ENCODE measurements at regions not wholly inside any gene's neighbourhood (a gene's known extent, or its start where the extent isn't known, plus 50 kb on each side); places are given as distances from the start of the nearest gene placed in this dataset.
A peak's percentile ranks its signal among the peaks of the same experiment; 100 is the strongest.

DNA sequence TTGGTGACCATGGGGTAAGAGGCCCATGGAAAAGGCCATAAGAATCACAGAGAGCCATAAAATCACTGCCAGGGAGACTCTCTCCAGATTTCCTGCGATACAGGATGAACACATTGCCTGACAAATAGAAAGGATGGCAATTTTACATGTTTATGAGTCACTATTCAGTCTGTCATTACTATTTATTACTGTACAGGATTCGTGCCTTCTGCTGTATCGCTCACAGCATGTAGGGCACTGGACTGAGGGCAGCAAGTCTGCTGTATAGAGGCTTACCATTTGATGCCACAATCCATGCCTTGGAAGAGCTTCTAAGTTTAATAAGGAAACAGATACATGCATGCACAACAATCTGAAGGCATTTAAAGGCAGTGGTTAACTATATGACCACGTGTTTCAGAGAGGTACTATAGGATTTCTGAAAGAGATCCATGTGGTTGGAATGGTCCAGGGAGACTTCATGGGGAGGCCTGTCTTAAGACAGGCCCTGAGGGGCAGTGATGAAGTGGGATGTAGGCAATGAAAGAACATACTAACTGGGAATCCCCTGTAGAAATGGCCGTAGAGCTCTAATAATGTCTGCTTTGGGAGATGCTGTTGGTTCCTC, 702.4 kb upstream of the RAB6C start:
- DNase-seq (ENCODE audit: low read depth in 4 of 4, low spot score in 3 of 4) = no peak

DNA sequence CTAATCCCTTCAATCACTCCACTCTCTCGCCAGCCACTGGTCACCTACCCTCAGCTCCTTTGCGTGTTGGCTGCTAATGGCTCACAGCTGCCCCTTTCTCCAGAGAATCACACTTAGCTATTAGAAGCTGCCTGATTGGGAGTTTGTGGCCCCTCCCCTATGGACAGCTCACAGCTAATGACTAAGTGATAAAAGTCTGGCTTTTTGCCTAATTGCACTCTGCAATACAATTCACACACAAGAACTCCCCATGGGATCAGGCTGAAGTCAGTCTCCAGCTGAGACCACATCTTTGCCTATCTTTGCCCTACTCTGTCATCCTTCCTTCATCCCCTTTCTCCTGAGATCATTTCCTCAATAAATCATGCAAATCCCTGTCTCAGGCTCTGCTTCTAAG, 701.9 kb upstream of the RAB6C start:
- no peak for DNase-seq (ENCODE audit: low read depth in 4 of 4, low spot score in 3 of 4)

DNA sequence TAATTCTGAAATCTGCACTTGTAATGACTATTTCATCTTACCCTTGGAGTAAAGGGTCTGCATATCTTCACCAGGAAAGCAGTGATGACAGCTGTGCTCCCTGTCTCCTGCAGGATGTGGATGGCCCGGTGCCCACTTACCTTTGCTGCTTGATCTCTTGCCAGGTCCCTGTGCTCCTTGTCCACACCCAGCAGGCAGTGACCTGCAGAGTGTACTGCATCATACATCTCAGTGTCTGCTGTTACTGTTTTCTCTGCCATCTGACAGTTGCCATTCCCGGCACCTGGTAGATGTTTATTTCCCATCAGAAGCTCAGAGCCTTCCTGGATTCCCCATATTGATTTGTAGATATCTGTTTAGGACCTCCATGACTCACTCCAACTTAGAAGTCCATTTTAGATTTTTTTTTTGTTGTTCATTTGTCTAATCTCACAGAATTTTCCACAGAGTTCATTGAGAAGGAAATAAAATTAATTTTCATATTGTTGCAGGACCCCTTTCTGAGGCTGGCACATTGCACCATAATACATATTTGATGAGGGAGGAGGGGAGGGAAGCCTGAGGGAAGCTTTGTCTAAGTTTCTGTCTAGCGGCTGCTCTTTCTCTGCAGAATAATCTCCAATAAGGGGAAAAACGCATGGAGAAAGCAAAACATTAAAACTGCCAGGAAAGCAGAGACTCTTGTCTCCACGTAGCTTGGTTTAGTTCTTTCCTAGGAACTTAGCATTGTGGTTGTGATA, 697.5 kb upstream of the RAB6C start:
- no peak for DNase-seq (ENCODE audit: low read depth in 4 of 4, low spot score in 3 of 4)

DNA sequence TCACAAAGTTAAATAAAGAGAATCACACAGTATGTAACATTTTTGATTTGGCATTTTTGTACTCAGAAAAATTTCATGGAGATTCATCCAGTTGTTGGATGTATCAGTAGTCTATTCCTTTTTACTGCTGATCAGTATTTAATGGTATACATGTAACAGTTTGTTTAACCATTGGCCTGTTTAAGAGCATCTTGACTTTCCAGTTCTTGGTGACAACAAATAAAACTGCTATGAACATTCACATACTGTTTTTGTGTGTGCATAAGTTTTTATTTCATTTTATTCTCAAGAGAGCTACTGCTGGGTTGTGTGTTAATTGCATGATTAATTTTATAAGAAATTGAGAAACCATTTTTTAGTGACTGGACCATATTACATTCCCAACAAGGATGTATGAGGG, 694.5 kb upstream of the RAB6C start:
- no peak for DNase-seq (ENCODE audit: low read depth in 4 of 4, low spot score in 3 of 4)

DNA sequence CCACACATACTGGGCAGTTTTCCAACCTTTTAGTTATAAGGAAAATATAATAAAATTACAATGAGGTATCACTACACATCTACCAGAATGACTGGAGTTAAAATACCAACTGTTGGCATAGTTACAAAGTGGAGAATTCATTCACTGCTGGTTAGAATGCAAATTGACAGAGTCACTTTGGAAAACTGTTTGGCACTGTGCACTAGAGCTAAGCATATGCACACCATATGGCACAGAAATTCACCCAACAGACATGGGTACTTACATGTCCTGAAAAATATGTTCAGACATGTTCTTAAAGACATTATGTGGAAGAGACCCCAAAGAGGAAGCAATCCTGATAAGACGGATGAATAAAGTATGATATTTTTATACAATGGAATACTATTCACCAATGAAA, 686.1 kb upstream of the RAB6C start:
- no peak for DNase-seq (ENCODE audit: low read depth in 4 of 4, low spot score in 3 of 4)

DNA sequence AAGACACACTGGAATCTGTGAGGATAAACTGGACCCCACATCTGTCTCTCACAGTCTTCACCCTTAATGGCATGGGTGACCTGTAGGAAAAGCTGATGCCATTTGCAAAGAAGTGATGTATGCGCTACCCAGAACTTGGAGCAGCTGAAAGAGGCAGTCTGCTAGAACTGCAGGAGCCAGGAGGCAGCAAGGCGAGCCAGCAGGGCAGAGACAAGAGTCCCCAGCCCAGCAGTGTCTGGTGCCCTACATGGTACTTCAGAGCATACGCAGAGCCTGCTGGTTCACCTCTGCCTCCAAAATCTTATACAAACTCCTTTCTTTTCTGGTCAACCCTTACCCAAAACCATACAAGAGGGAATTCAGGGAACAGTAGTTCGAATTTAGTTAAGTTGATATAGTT, 683.1 kb upstream of the RAB6C start:
- DNase-seq (ENCODE audit: low read depth in 4 of 4, low spot score in 3 of 4) = no peak

DNA sequence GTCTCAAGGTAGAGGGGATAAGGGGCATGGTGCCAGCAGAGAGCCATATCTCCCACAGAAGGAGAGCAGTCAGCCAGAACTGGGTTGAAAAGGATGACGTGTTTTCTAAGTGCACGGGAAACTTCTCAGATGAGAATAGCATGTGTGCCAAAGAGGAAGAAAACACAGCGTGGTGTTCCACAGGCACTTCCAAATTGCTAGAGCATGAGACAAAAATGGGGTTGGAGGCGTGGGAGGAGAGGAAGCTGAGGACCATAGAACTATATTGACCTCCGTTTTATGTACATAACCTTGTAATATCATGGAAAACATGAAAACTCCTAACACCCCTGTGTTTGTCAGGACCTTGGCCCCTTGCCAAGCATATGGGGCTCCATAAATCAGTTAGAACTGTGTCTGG, 682.7 kb upstream of the RAB6C start:
- peak in 1 of 4 donors; percentile 40 for DNase-seq (ENCODE audit: low read depth in 4 of 4, low spot score in 3 of 4)

DNA sequence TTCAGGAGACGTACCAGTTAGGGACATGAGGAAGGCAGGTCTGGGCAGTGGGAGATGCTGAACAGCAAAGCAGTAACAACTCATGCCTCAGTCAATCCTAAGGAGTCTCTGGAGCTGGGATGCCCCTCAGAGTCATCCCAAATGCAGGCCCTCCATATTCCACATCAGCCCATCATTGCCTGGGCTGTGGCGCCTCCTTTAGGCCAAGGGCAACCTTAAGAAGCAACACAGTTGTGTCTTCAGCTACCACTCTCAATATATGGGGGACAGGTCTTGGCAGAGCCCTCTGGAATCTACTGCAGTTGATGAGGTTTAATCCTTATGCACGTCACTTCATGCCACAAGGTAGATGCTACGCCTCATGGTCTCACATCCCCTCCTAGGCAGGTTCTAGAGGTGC, 682.0 kb upstream of the RAB6C start:
- DNase-seq (ENCODE audit: low read depth in 4 of 4, low spot score in 3 of 4) = no peak

DNA sequence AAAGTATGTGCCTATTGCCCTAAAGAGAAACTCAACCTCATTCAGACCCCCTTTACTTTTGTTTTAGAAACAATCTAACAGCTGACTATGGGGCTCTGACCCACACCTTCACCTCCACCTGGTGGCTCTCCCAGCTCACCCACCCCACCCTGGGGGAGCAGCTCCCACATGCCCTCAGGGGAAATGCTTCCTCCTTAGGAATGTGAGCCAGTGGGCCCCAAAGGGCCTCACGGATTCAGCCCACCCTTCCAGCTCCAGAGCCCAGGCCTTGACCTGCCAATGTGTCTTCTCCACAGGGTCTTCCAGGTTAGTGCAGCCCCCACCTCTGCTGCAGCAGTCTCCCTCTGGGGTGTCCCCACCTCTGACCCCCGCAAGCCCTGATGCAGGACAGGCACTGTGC, 680.1 kb upstream of the RAB6C start:
- no peak for DNase-seq (ENCODE audit: low read depth in 4 of 4, low spot score in 3 of 4)

DNA sequence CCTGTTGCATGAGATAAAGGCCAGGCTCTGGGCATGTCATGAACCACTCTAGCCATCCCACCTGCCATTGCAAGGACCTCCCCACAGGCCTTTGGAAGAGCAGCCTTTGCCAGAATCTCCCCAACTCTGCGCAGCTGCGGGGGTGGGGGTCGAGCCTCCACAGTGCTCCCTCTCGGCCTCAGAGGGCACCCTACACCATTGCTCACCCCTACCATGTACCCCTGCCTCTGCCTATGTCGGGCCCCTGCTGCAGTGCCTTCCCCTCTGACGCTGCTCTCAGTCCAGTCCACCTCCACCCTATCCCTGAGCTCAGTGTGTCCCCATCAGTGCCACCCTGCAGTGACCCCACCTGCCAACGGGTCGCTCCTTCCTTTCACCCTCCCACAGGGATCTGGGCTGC, 679.7 kb upstream of the RAB6C start:
- no peak for DNase-seq (ENCODE audit: low read depth in 4 of 4, low spot score in 3 of 4)

DNA sequence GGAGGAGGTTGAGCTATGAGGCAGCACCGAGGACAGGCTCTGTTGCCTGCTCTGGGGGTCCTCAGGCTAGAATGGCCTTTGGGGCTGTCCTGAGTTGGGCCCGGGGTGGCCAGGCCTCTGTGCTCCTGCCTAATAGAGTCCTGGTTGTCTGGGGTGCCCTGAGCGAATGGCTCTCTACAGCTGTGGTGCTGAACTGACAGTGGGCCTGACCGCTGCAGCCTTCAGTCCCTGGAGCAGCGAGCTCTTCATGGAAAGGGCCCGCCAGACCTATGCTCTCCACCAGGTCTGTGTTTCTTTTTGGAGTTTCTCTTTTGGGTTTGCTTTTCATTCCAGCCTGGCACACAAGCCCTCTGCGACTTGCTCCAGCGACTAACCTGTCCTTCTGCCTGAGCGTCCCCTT, 679.0 kb upstream of the RAB6C start:
- no peak for DNase-seq (ENCODE audit: low read depth in 4 of 4, low spot score in 3 of 4)

DNA sequence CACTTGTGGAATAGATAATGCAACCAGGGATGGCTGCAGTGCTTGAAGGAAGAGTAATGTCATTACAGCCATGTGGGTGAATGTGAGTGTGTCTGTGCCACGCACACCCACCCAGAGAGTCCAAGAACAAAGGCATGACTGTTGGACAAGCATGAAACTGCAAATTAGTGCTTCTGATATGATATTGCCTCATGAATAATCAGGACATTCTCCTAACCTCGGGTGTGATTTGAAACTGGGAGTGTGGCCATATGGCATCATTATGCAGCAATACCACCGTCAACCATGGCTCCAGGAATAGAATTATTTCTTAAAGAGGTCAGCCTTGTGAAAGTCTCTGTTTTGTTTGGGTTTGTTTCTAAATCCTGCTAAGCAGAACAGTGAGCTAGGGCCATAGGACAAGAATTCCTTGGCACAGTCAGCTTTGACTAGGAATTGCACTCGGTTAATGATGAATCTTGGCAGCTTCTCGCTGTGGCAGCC, 678.0 kb upstream of the RAB6C start:
- DNase-seq (ENCODE audit: low read depth in 4 of 4, low spot score in 3 of 4) = no peak

DNA sequence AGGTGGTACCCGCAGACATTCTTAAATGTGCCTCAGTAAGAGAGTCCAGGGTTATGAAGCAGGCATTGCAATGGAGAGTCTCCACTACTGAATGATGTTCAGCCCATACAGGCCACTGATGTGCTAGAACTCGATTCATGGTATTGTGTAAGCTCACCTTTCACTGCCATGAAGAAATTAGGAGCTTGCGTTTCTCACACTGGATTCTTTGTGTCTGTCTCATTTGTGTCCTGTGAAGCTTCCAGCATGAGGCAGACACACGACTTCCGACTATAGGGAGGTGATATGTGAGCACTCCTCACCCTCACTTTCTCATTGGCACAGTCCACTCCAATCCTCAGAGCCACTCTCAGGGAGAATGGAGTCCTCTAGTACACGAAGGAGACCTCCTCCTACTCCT, 677.4 kb upstream of the RAB6C start:
- DNase-seq (ENCODE audit: low read depth in 4 of 4, low spot score in 3 of 4) = no peak

DNA sequence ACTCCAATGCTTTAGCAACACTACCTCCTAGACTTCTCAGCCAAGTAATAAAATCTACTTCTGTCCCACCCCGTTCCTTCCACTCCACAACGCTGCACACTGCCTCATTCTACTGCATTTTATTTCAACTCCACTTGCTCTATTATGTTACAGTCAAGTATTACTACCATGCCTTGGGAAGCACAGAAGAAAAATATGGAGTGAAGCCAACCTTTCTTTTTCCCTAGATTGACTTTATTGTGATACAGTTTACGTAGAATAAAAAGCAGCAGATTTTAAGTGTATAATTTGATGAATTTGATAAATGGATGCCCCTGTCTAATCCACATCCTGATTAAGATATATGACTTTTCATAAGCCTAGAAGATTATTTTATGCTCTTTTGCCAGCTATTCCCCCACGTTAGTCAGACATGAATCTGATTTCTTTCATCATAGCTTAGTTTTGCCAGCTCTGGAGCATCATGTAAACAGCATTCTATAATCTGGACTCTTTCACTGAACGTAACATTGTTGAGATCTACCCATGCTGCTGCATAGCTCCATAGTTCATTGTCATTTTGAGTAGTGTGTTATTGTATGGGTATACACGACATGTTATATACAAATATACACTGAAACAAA, 676.8 kb upstream of the RAB6C start:
- no peak for DNase-seq (ENCODE audit: low read depth in 4 of 4, low spot score in 3 of 4)

DNA sequence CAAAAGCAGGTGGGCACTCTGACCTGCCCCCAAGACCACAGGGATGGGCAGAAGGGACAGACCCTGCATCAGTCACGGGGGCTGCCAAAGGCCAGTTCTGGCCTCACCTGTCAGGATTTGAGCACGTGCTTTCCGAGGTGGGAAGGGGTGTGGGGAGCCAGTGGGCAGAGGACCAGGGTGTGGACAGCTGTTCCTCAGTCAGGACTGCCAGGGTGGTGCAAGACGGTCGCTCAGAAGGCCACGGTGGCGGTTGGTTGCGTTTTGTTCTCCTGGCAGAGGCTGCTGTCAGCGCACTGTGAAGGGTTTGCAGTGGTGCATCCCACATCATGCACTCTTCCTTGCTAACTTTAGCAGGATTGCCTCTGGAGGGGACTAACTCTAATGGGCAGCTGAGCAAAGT, 665.3 kb upstream of the RAB6C start:
- no peak for DNase-seq (ENCODE audit: low read depth in 4 of 4, low spot score in 3 of 4)

DNA sequence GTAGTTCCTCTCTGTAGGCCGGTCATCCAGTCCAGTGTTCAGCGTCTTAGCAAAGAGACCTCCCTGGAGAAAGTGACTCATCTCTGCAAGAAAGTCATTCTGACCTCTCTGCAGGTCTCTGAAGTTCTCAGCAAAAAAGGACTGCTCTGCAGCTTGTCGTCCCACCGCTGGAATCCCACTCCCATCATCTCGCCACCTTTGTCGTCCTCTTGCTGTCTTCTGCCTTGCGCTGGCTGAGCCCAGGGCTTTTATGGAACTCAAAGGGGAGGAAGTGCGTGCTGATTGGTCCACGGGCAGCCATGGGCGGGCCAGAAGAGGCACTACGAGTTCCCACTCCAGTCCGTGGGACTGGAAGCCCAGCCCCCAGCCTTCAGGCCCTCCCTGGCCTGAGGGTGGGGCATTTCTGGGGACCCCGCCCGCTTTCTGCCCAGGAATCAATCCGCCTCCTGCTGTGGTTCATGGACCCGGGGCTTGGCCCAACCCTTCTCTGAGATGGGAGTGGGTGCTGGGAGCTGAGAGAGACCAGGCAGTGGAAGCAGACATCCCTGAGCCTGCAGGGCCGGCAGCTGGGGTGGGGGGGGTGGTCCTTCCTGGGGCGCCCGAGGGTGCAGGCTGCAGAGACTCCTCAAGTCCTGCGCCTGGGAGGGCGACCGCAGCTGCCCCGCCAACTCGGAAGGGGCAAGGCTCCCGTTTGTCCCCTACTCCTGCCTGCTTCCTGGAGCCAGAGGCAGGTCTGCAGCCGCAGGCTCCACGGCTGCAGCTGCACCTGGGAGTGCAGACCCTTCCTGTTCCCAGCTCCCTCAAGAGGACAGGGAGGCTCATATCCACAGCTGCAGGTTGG, 660.7 kb upstream of the RAB6C start:
- no peak for DNase-seq (ENCODE audit: low read depth in 4 of 4, low spot score in 3 of 4)

DNA sequence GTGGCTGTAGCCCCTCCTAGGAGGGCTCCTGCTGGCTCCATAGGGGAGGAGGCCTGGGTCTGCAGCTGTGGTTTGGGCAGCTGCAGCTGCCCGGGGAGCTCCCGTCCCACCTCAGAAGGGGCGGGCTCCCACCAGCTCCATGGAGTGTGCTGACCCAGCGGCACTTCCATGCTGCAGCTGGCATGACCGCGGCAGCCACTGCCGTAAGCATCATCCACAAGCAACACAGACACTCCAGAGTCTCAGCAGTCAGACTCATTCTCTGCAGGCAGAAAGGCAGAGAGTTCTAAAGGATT, 660.1 kb upstream of the RAB6C start:
- no peak for DNase-seq (ENCODE audit: low read depth in 4 of 4, low spot score in 3 of 4)

DNA sequence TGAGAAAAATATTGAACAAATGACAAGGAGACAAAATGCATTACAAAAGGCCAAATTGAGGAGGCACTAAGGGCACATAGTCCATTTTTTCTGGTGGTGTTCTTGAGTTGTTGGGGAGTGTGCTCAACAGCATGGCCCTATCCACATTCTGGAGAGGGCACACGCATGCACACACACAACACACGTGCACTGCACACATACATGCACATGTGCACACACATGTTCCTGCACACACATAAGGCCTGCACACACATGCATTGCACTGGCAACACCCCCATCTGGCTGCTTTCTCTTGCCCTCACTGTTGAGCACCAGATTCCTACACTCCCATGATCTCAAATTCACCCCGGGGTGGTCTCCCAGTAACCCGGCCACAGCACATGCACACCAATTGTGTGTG, 659.2 kb upstream of the RAB6C start:
- no peak for DNase-seq (ENCODE audit: low read depth in 4 of 4, low spot score in 3 of 4)

DNA sequence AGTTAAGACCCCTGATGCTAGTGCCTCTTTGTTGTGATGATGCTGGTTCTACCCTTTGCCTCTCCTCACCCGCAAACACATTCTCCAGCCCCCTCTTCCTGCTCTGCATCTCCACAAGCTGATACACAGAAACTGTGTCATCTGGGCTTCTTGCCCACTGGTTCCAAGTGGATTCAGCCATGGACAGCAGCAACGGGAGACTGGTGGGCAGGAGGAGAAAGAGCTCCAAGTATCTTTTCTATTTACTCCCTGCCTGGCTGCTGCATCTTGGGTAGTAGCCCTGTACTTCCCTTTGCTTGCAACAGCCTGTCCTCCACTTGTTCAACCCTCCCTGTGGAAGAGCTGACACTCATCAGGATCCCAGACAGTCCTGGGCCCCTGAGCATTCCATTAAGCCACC, 655.1 kb upstream of the RAB6C start:
- no peak for DNase-seq (ENCODE audit: low read depth in 4 of 4, low spot score in 3 of 4)

DNA sequence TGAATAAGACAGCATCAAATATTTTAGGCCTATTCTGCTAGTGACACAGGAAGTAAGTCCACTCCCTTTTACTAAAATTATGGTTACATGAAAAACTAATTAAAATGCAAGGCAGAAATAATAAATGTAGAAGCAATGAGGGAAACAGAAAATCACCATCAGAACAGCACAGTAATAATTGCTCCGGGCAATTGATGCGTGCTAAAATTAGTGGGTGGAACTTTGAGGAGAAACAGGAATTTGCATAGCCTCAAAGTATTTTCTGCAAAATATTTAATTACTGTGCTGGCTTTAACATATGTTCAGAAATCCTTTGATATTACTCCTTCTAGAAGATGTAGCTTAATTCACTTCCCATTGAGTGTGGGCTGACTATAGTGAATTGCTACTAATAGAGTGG, 654.3 kb upstream of the RAB6C start:
- DNase-seq (ENCODE audit: low read depth in 4 of 4, low spot score in 3 of 4) = no peak

DNA sequence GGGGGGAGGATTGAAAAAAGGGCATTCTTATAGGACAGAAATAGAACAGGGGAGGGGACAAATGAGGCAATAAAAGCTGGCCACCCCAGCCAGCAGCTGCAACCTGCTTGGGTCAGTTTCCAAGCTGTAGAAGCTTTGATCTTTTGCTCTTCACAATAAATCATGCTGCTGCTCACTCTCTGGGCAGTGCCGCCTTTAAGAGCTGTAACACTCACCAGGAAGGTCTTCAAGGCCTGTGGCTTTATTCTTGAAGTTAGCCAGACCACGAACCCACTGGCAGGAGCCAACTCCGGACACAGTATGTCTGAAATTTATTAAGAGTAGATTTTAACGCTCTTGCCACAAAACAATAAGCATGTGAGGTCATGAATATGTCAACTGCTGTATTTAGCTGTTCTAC, 649.9 kb upstream of the RAB6C start:
- no peak for DNase-seq (ENCODE audit: low read depth in 4 of 4, low spot score in 3 of 4)

DNA sequence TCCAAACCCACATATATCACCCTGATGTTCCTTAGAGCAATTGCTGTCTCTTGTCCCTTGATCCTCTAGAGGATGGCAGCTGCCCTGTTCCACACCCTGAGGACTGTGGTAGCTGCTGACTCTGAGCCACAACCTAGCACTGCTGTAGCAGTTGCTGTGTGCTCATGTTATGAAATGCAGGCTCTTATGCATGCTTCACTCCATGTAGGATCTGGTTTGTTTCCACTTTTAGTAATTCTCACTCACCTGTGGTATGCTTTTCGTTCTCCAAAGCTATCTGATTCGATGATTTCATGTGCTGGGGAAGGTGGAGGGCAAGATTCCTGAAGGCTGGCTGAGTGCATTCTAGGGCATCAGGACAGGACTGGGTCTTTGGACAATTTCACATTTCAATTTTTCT, 649.0 kb upstream of the RAB6C start:
- no peak for DNase-seq (ENCODE audit: low read depth in 4 of 4, low spot score in 3 of 4)
